ENCODE measurements at regions not wholly inside any gene's neighbourhood (a gene's known extent, or its start where the extent isn't known, plus 50 kb on each side); places are given as distances from the start of the nearest gene placed in this dataset.

DNA sequence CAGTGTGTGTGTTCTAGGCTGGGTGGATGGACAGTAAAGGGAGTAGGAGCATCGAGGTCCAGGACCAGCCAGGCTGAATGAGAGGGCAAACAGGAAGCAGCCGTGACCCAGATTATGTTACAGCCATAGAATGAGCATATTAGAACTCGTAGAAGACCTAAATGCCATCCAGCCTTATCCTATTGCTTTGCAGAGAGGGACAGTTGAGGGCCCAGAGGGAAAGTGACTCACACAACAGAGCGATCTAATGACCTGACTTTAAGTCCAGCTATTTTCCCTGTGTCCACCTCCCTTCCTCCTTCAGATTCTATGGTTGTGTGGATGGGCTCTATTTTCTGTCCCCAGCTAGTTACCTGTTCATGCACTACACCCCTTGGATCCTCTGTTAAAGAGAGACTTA lies 634.1 kb upstream of the TBL1XR1 start:
- TF ChIP-seq, protein P1, sequence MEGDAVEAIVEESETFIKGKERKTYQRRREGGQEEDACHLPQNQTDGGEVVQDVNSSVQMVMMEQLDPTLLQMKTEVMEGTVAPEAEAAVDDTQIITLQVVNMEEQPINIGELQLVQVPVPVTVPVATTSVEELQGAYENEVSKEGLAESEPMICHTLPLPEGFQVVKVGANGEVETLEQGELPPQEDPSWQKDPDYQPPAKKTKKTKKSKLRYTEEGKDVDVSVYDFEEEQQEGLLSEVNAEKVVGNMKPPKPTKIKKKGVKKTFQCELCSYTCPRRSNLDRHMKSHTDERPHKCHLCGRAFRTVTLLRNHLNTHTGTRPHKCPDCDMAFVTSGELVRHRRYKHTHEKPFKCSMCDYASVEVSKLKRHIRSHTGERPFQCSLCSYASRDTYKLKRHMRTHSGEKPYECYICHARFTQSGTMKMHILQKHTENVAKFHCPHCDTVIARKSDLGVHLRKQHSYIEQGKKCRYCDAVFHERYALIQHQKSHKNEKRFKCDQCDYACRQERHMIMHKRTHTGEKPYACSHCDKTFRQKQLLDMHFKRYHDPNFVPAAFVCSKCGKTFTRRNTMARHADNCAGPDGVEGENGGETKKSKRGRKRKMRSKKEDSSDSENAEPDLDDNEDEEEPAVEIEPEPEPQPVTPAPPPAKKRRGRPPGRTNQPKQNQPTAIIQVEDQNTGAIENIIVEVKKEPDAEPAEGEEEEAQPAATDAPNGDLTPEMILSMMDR (IDR thresholded peaks at IDR 0.05) = no peak
- TF ChIP-seq POLR2A (IDR thresholded peaks at IDR 0.05; ENCODE audit: low read depth) (no peak), EP300 (IDR thresholded peaks at IDR 0.05) (no peak)
